BLaER1 treated with 17β-estradiol and CSF1 and Interleukin-3, amounts not matched to agents 10 nM and 100 nM (cell line): ENCODE measurements at regions not wholly inside any gene's neighbourhood (a gene's known extent, or its start where the extent isn't known, plus 50 kb on each side); places are given as distances from the start of the nearest gene placed in this dataset.

Experiments used
- H3K27ac ChIP-seq, 11 experiments: shearing (Covaris generic); formaldehyde crosslinking; 2 replicates each; pipeline ENCODE4 v1.8.1; 2022
- H3K27me3 ChIP-seq, 11 experiments: shearing (Covaris generic); formaldehyde crosslinking; 2 replicates each; pipeline ENCODE4 v1.8.1; 2022
- H3K36me3 ChIP-seq, 11 experiments: shearing (Covaris generic); formaldehyde crosslinking; 2 replicates each; pipeline ENCODE4 v1.8.1; 2022
- H3K4me1 ChIP-seq, 10 experiments: shearing (Covaris generic); formaldehyde crosslinking; 2 replicates each; pipeline ENCODE4 v1.8.1; 2022
- H3K4me2 ChIP-seq, 11 experiments: shearing (Covaris generic); formaldehyde crosslinking; 2 replicates each; pipeline ENCODE4 v1.8.1; 2022
- H3K4me3 ChIP-seq, 10 experiments: shearing (Covaris generic); formaldehyde crosslinking; 2 replicates each; pipeline ENCODE4 v1.8.1; 2022
- H3K9ac ChIP-seq, 11 experiments: shearing (Covaris generic); formaldehyde crosslinking; 2 replicates each; pipeline ENCODE4 v1.8.1; 2022
- H3K9me3 ChIP-seq, 11 experiments: shearing (Covaris generic); formaldehyde crosslinking; replicated peaks in 1 of 11; 2 replicates each; pipeline ENCODE4 v1.8.1; 2022
- H4K20me1 ChIP-seq, 11 experiments: shearing (Covaris generic); formaldehyde crosslinking; 2 replicates each; pipeline ENCODE4 v1.8.1; 2022
- Cebpa-rat ChIP-seq, 11 experiments: shearing (Covaris generic); IDR thresholded peaks; 2 replicates each; pipeline ENCODE4 v1.8.1; 2022

DNA sequence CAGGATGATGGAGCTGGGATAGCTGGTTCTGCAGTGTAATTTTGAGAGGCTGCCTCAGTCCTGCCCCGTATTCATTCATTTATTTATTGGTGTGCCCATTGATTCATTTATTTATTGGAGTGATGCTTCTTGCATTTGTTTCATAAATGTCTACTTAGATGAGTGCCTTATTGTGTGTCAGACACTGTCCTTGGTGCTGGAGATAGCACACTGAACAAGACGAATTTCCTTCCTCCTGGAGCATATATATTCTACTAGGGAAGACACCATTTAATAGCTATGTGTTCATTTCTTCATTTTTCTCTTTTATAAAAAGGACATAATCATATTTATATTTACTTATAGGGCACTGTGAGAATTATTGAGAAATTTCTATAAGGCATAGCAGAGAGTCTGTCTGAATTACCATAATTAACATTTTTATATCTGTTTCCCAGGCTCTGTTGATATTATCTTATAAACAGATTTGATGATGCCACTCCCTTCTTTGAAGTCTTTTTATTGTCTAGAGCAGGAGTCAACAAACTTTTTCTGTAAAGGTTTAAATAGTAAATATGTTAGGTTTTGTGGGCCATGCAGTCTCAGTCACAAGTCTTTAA, 433.9 kb upstream of the ZNF608 start:
- Histone ChIP-seq H3K4me3 (no peak overlapping the region), H3K4me2 (no peak overlapping the region), H3K9ac (no peak overlapping the region), H3K27me3 (no peaks in the 10 kb centered on the region), H3K36me3 (no peaks in the 10 kb centered on the region), H3K4me1 (no peaks in the 10 kb centered on the region), H4K20me1 (no peaks in the 10 kb centered on the region), H3K9me3 (peaks cover 0 to 7% (median 0%) of the 10 kb centered on the region in 11 experiments; a peak in 3 of 22 replicates), H3K27ac (no peak overlapping the region)
- TF ChIP-seq Cebpa-rat (IDR thresholded peaks at IDR 0.05), result no peak

DNA sequence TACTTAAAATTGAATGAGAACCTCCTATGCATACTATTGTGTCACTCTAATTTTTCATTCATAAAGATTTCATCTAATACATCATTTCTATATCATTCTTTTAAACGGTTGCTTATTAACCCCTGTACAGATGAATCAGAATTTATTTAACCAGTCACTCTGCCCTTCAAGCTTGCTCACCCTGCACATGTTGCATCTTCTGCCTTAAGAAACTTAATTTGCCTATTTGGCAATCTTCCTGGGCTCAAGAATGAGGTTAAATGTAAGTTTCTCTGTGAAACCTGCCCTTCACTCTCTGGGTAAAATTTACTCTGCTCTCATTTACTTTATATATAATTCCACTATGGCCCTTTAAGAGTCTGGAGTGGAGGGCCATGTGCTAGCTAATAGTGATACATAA, 434.7 kb upstream of the ZNF608 start:
- no peaks in the 10 kb centered on the region for H3K36me3 ChIP-seq
- no peak overlapping the region for H3K9ac ChIP-seq
- TF ChIP-seq Cebpa-rat (IDR thresholded peaks at IDR 0.05), result no peak
- H3K4me1 ChIP-seq, result no peaks in the 10 kb centered on the region
- no peaks in the 10 kb centered on the region for H4K20me1 ChIP-seq
- no peaks in the 10 kb centered on the region for H3K27me3 ChIP-seq
- H3K4me2 ChIP-seq, result no peak overlapping the region
- H3K4me3 ChIP-seq, result no peak overlapping the region
- peaks cover 0 to 7% (median 0%) of the 10 kb centered on the region in 11 experiments; a peak in 3 of 22 replicates for H3K9me3 ChIP-seq
- no peak overlapping the region for H3K27ac ChIP-seq

DNA sequence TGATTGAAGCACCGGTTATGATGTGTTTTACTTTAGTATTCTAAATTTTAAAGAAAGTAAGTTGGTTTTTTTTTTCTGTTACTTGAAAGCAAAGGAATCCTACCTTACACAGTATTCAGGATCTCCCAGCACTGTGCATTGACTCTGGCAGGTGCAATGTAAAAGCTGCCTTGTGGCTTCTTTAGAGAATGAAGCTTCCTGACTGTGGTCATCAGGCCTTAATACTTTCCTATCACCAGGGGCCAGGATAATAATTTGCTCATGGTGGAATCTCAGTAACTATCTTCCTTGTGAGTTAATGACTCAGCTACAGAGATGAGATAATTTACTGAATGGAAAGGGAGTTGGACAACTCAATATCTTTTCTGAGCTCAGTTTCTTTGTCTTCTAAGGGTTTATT, 435.5 kb upstream of the ZNF608 start:
- no peaks in the 10 kb centered on the region for H3K27me3 ChIP-seq
- H3K4me2 ChIP-seq, result no peak overlapping the region
- TF ChIP-seq Cebpa-rat (IDR thresholded peaks at IDR 0.05), result no peak
- H3K4me1 ChIP-seq, result no peaks in the 10 kb centered on the region
- H3K4me3 ChIP-seq, result no peak overlapping the region
- H3K27ac ChIP-seq, result no peak overlapping the region
- no peak overlapping the region for H3K9ac ChIP-seq
- no peaks in the 10 kb centered on the region for H4K20me1 ChIP-seq
- H3K9me3 ChIP-seq, result peaks cover 0 to 7% (median 0%) of the 10 kb centered on the region in 11 experiments; a peak in 3 of 22 replicates
- H3K36me3 ChIP-seq, result no peaks in the 10 kb centered on the region

DNA sequence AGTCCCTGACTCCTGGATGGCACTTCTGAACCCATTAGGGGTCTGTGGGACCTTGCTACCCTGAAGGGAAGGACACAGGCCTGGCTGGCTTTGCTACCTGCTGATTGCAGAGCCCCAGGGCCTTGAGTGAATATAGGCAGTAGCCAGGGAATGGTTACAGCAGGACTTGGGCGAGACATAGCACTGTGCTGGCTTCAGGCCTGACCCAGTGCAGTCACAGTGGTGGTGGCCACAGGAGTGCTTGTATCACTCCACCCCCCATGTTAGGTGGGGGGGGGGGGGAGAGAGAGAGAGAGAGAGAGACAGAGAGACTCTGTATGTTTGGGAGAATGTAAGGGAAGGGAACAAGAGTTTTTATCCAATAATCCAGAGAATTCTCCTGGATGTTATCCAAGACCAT, 439.3 kb upstream of the ZNF608 start:
- Histone ChIP-seq H3K36me3 (no peaks in the 10 kb centered on the region), H3K4me1 (peaks cover 0 to 3% (median 1%) of the 10 kb centered on the region in 10 experiments; a peak in 8 of 20 replicates), H3K27me3 (no peaks in the 10 kb centered on the region), H3K9me3 (no peaks in the 10 kb centered on the region), H3K9ac (no peak overlapping the region), H4K20me1 (no peaks in the 10 kb centered on the region), H3K27ac (no peak overlapping the region), H3K4me3 (no peak overlapping the region), H3K4me2 (no peak overlapping the region)
- no peak for TF ChIP-seq Cebpa-rat (IDR thresholded peaks at IDR 0.05)

DNA sequence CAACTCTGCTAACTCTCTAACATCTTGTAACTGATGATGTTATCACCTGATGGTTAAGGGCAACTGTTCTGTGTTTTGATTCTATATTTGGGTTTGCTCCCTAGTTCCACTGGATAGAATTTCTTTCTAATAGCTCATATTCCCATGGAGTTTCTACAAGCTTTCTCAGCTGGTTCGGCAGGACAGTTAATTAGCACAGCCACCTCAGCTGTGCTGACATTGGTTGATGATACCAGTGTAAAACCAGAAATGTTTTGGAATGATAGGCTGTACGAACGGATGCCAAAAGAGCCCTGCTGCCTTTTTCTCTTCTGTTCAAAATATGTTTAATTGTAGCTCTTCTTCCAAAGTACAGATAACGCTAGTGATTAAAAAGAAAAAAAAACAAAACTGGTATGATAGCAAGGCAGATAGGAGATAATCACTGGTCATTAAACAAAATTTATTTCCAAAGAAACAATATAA, 440.5 kb upstream of the ZNF608 start:
- no peaks in the 10 kb centered on the region for H3K36me3 ChIP-seq
- TF ChIP-seq Cebpa-rat (IDR thresholded peaks at IDR 0.05), result no peak
- no peaks in the 10 kb centered on the region for H3K27me3 ChIP-seq
- peaks cover 6 to 14% (median 11%) of the 10 kb centered on the region in 10 experiments; a peak in 16 of 20 replicates for H3K4me1 ChIP-seq
- H4K20me1 ChIP-seq, result no peaks in the 10 kb centered on the region
- H3K4me2 ChIP-seq, result no peak overlapping the region
- H3K4me3 ChIP-seq, result no peak overlapping the region
- H3K9me3 ChIP-seq, result no peaks in the 10 kb centered on the region
- no peak overlapping the region for H3K27ac ChIP-seq
- H3K9ac ChIP-seq, result no peak overlapping the region

DNA sequence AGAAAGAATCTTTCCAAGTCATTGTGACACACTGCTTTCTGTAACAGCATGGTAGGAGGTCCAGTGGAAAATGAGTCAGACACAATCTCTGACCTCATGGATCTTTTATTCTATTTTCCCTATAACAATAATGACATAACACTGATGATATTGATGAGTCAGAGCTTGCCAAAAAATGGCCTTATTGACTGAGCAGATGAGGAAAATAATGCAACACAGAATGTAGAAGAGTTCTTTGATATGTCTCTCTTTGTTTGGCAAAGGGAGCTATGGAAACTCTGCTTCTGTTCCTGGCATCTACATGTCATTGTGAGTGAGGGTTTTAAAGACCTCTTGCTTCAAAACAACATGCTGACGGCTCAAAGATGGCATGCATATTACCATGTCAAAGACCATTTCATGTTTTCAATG, 443.1 kb upstream of the ZNF608 start:
- H4K20me1 ChIP-seq, result no peaks in the 10 kb centered on the region
- peaks cover 6 to 16% (median 12%) of the 10 kb centered on the region in 10 experiments; a peak in 16 of 20 replicates for H3K4me1 ChIP-seq
- H3K27ac ChIP-seq, result no peak overlapping the region
- no peak overlapping the region for H3K4me2 ChIP-seq
- H3K9ac ChIP-seq, result no peak overlapping the region
- H3K9me3 ChIP-seq, result no peaks in the 10 kb centered on the region
- H3K36me3 ChIP-seq, result no peaks in the 10 kb centered on the region
- no peak for TF ChIP-seq Cebpa-rat (IDR thresholded peaks at IDR 0.05)
- no peak overlapping the region for H3K4me3 ChIP-seq
- H3K27me3 ChIP-seq, result no peaks in the 10 kb centered on the region

DNA sequence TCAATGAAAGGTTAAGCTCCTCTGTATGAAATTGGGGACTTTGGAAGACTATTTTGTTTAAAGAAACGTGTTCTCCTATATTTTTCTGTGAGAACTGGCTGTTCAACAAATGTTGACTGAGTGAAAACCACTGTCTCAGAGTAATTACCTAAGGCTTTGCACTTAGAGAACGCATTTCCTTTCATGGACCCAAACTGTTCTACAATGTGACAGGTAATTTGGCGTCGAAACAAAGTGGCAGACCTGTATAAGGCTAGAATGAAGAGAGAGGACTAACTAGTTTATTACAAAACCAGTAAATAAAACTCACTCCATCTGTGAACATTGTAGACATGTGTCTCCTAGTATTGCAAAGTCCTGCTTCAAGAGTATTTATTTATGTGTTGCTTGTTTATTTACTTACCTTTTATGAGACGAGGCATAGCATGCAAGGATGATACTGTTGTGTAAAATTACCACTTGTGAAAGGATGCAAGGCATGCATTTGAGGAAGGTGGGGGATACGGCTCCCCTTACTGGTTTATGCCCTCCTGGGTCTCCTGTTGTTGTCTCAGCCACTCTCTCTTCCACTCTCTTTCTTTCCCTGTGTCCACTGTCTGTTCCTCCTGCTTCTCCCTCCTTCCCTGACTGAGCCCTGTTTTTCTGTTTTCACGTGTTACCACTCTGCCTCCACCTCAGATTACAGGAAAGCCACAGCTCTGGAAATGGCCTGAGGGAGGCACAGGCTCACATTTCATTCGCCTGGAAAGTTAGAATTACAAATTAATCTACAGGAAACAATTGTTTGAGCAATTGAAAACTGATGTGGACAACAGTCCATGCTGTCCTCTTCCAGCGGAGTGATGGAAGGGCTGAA, 444.0 kb upstream of the ZNF608 start:
- no peak overlapping the region for H3K9ac ChIP-seq
- peak overlapping the region in 7 of 11 experiments; percentile 1 to 34 (median 13); a peak in 7 of 22 replicates for H3K4me2 ChIP-seq
- H3K27ac ChIP-seq, result no peak overlapping the region
- no peaks in the 10 kb centered on the region for H3K9me3 ChIP-seq
- TF ChIP-seq Cebpa-rat (IDR thresholded peaks at IDR 0.05), result no peak
- no peaks in the 10 kb centered on the region for H4K20me1 ChIP-seq
- no peaks in the 10 kb centered on the region for H3K36me3 ChIP-seq
- no peaks in the 10 kb centered on the region for H3K27me3 ChIP-seq
- H3K4me1 ChIP-seq, result peaks cover 6 to 16% (median 12%) of the 10 kb centered on the region in 10 experiments; a peak in 16 of 20 replicates
- no peak overlapping the region for H3K4me3 ChIP-seq

DNA sequence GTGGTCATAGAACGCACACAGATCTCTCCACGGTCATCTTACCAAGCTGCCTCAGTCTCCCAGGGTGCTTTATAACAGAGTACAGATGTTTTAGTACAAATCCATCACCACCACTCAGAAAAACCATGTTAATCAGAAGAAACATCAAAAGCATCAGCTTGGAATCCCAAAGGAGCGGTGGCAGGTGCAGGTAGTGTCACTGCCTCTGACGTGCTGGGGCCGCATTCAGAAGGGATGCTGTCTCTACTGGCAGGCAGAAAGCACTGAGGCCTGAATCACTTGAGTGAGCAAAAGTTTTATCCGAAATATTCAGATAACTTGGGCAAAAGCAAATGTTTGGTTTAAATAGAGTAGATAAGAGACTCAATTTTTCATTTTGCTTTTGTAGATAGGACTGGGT, 448.4 kb upstream of the ZNF608 start:
- Histone ChIP-seq H3K27ac (no peak overlapping the region), H3K36me3 (no peaks in the 10 kb centered on the region), H3K9me3 (no peaks in the 10 kb centered on the region), H3K4me1 (peaks cover 6 to 16% (median 12%) of the 10 kb centered on the region in 10 experiments; a peak in 16 of 20 replicates), H4K20me1 (no peaks in the 10 kb centered on the region), H3K4me2 (no peak overlapping the region), H3K4me3 (no peak overlapping the region), H3K9ac (no peak overlapping the region), H3K27me3 (no peaks in the 10 kb centered on the region)
- TF ChIP-seq Cebpa-rat (IDR thresholded peaks at IDR 0.05), result no peak

DNA sequence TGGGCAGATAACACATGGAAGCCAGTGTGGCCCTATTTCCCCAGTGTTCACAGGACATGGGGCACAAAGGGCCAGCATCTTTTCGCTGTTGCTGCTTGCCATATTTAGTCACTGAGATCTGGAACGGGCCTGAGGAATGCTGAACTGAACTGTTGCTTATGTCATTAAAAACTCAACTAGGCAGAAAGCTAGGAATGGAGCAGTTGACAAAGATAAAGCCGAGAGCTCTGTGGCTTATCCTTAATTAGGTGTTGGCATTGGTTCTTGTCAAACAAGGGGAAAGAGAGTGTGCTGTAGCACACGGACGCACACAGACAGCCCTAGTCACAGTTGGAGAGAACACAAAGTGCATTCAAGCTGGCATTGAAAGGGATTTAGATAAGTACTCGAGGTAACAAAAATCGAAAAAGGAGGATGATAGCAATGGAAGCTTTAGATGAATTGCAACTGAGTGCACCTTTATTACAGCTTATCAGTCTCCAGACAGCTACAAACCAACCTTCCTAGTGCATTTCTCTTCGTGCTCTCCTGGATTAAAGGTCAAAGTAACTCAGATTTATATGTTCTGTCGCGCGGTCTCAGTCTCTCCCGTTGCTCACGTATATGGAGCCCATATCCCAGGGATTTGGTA, 450.2 kb upstream of the ZNF608 start:
- Histone ChIP-seq H3K9me3 (no peaks in the 10 kb centered on the region), H3K36me3 (no peaks in the 10 kb centered on the region), H3K4me2 (no peak overlapping the region), H4K20me1 (no peaks in the 10 kb centered on the region), H3K4me1 (peaks cover 3 to 8% (median 4%) of the 10 kb centered on the region in 10 experiments; a peak in 13 of 20 replicates), H3K4me3 (no peak overlapping the region), H3K27ac (no peak overlapping the region), H3K27me3 (no peaks in the 10 kb centered on the region), H3K9ac (no peak overlapping the region)
- no peak for TF ChIP-seq Cebpa-rat (IDR thresholded peaks at IDR 0.05)
